Liver (tissue), 3 donors: ENCODE measurements at regions not wholly inside any gene's neighbourhood (a gene's known extent, or its start where the extent isn't known, plus 50 kb on each side); places are given as distances from the start of the nearest gene placed in this dataset.

ENCODE experiments used
- FOXA1 ChIP-seq: IDR thresholded peaks from 2 replicates; pipeline ENCODE4 v1.6.1; 2016; ENCODE audit warnings: antibody characterized with exemption
- GABPA ChIP-seq, 2 donors: IDR thresholded peaks in 1 of 2; conservative IDR thresholded peaks in 1 of 2; 2 replicates each; pipeline ENCODE4 v1.6.1; 2016; ENCODE audit warnings: antibody characterized with exemption in 2 of 2, mild to moderate bottlenecking in 1 of 2, moderate library complexity in 1 of 2
- RXRA ChIP-seq, 2 donors: IDR thresholded peaks; 2 replicates each; pipeline ENCODE4 v1.6.1; 2017 to 2018; ENCODE audit warnings: antibody characterized with exemption in 2 of 2, mild to moderate bottlenecking in 1 of 2
- SP1 ChIP-seq: IDR thresholded peaks from 2 replicates; pipeline ENCODE4 v1.6.1; 2018; ENCODE audit warnings: antibody characterized with exemption, mild to moderate bottlenecking
- TAF1 ChIP-seq: conservative IDR thresholded peaks from 2 replicates; pipeline ENCODE4 v1.6.1; 2016; ENCODE audit warnings: antibody characterized with exemption, mild to moderate bottlenecking
- YY1 ChIP-seq: IDR thresholded peaks from 2 replicates; pipeline ENCODE4 v1.6.1; 2016; ENCODE audit warnings: antibody characterized with exemption, mild to moderate bottlenecking
- TF ChIP-seq, protein P1 (sequence below): fragments of 150-350 bp; IDR thresholded peaks from 2 replicates; pipeline ENCODE4 v1.5.1; 2017; ENCODE audit warnings: improper control_type of control experiment, low read depth, low read length; ENCODE audit not compliant: missing input control
- TF ChIP-seq, protein P2 (sequence below): IDR thresholded peaks from 2 replicates; pipeline ENCODE4 v1.6.1; 2016; ENCODE audit warnings: antibody characterized with exemption
- TF ChIP-seq, protein P3 (sequence below): IDR thresholded peaks from 2 replicates; pipeline ENCODE4 v1.6.1; 2016; ENCODE audit warnings: antibody characterized with exemption
- TF ChIP-seq, protein P4 (sequence below): IDR thresholded peaks from 2 replicates; pipeline ENCODE4 v1.6.1; 2016; ENCODE audit warnings: antibody characterized with exemption, mild to moderate bottlenecking
- donor health status: healthy.
- donor health status: healthy.

DNA sequence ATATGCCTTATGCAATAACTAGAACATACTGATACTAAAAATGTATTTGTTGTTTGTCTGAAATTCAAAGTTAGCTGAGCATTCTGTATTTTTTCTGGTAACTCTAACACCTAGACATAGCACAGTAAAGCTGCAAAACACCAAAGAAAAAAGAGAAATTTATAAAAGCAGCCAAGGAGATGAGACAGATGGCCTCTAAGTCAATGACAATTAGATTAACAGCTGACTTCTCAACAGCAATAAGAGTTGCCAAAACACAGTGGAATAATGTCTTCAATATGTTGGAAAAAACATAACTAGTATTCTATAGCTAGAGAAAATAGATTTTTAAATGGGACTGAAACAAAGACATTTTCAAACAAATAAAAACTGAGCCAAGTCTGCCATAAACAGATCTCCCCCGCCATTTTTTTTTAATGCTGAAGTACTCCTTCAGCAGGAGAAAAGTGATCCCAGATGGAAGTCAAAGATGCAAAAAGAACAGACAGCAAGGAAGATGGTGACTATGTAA, 81.3 kb downstream of the SYF2 start:
- TF ChIP-seq, protein P1, sequence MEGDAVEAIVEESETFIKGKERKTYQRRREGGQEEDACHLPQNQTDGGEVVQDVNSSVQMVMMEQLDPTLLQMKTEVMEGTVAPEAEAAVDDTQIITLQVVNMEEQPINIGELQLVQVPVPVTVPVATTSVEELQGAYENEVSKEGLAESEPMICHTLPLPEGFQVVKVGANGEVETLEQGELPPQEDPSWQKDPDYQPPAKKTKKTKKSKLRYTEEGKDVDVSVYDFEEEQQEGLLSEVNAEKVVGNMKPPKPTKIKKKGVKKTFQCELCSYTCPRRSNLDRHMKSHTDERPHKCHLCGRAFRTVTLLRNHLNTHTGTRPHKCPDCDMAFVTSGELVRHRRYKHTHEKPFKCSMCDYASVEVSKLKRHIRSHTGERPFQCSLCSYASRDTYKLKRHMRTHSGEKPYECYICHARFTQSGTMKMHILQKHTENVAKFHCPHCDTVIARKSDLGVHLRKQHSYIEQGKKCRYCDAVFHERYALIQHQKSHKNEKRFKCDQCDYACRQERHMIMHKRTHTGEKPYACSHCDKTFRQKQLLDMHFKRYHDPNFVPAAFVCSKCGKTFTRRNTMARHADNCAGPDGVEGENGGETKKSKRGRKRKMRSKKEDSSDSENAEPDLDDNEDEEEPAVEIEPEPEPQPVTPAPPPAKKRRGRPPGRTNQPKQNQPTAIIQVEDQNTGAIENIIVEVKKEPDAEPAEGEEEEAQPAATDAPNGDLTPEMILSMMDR = no peak
- TF ChIP-seq, protein P2, sequence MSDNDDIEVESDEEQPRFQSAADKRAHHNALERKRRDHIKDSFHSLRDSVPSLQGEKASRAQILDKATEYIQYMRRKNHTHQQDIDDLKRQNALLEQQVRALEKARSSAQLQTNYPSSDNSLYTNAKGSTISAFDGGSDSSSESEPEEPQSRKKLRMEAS = no peak
- TF ChIP-seq RXRA (IDR thresholded peaks at IDR 0.05) (no peak), SP1 (no peak), GABPA (IDR thresholded peaks at IDR 0.05 in 1 of 2, conservative IDR thresholded peaks at IDR 0.05 in 1 of 2) (no peak), TAF1 (no peak), YY1 (no peak), FOXA1 (no peak)
- TF ChIP-seq, protein P3, sequence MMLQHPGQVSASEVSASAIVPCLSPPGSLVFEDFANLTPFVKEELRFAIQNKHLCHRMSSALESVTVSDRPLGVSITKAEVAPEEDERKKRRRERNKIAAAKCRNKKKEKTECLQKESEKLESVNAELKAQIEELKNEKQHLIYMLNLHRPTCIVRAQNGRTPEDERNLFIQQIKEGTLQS = no peak
- TF ChIP-seq, protein P4, sequence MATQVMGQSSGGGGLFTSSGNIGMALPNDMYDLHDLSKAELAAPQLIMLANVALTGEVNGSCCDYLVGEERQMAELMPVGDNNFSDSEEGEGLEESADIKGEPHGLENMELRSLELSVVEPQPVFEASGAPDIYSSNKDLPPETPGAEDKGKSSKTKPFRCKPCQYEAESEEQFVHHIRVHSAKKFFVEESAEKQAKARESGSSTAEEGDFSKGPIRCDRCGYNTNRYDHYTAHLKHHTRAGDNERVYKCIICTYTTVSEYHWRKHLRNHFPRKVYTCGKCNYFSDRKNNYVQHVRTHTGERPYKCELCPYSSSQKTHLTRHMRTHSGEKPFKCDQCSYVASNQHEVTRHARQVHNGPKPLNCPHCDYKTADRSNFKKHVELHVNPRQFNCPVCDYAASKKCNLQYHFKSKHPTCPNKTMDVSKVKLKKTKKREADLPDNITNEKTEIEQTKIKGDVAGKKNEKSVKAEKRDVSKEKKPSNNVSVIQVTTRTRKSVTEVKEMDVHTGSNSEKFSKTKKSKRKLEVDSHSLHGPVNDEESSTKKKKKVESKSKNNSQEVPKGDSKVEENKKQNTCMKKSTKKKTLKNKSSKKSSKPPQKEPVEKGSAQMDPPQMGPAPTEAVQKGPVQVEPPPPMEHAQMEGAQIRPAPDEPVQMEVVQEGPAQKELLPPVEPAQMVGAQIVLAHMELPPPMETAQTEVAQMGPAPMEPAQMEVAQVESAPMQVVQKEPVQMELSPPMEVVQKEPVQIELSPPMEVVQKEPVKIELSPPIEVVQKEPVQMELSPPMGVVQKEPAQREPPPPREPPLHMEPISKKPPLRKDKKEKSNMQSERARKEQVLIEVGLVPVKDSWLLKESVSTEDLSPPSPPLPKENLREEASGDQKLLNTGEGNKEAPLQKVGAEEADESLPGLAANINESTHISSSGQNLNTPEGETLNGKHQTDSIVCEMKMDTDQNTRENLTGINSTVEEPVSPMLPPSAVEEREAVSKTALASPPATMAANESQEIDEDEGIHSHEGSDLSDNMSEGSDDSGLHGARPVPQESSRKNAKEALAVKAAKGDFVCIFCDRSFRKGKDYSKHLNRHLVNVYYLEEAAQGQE = no peak
